Parathyroid adenoma (tissue), 2 donors: ENCODE measurements at regions not wholly inside any gene's neighbourhood (a gene's known extent, or its start where the extent isn't known, plus 50 kb on each side); places are given as distances from the start of the nearest gene placed in this dataset.

ENCODE experiments used
- H2AFZ ChIP-seq: fragments of 300-600 bp; sonication (generic); one replicate; pipeline ENCODE4 v1.7.0; 2017; ENCODE audit warnings: antibody characterized with exemption, mild to moderate bottlenecking
- H3K27ac ChIP-seq: fragments of 300-600 bp; sonication (generic); one replicate; pipeline ENCODE4 v1.7.0; 2017
- H3K27me3 ChIP-seq: fragments of 300-600 bp; sonication (generic); one replicate; pipeline ENCODE4 v1.7.0; 2017; ENCODE audit warnings: low read length; ENCODE audit not compliant: control insufficient read depth, insufficient read depth
- H3K36me3 ChIP-seq: fragments of 300-600 bp; sonication (generic); one replicate; pipeline ENCODE4 v1.7.0; 2017; ENCODE audit warnings: low read length; ENCODE audit not compliant: control insufficient read depth, insufficient read depth
- H3K4me1 ChIP-seq: fragments of 300-600 bp; sonication (generic); one replicate; pipeline ENCODE4 v1.7.0; 2017; ENCODE audit warnings: control low read depth
- H3K4me2 ChIP-seq: fragments of 300-600 bp; sonication (generic); one replicate; pipeline ENCODE4 v1.7.0; 2017; ENCODE audit warnings: low read length
- H3K4me3 ChIP-seq: fragments of 300-600 bp; sonication (generic); one replicate; pipeline ENCODE4 v1.7.0; 2017; ENCODE audit warnings: low read depth, low read length
- H3K79me2 ChIP-seq: fragments of 300-600 bp; sonication (generic); one replicate; pipeline ENCODE4 v1.7.0; 2017; ENCODE audit warnings: control low read depth
- H3K9ac ChIP-seq: fragments of 300-600 bp; sonication (generic); one replicate; pipeline ENCODE4 v1.7.0; 2017; ENCODE audit warnings: mild to moderate bottlenecking
- H3K9me3 ChIP-seq: fragments of 300-600 bp; sonication (generic); one replicate; pipeline ENCODE4 v1.7.0; 2017; ENCODE audit warnings: low read length; ENCODE audit not compliant: control insufficient read depth
- TF ChIP-seq, protein P1 (sequence below): fragments of 300-600 bp; sonication (generic); IDR thresholded peaks from one replicate; pipeline ENCODE4 v1.7.0; 2017; ENCODE audit warnings: antibody characterized with exemption, mild to moderate bottlenecking
- donor health status: primary hyperparathyroidism.

DNA sequence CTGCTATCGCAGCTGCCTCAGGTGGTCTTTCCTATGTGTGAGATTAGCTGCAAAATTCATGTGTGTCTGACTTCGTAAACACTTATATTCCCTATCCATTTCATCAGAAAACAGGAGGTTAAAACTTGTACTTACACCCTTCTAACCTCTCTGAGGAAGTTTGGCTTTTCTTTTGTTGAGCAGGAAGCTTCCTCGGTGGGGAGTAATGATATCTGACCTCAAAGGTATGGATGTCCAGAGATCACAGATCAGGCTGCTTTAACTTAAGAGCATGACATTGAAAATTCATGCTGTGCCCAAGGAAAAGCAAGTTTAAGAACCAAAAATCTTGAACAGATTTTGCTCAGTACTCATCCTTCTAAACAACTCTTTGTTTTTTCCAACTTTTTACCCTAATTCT lies 429.1 kb downstream of the STIM2 start:
- no peaks in the 10 kb centered on the region for H3K36me3 ChIP-seq
- H2AFZ ChIP-seq, result no peak overlapping the region
- no peak overlapping the region for H3K4me3 ChIP-seq
- no peak overlapping the region for H3K9ac ChIP-seq
- H3K9me3 ChIP-seq, result no peaks in the 10 kb centered on the region
- no peak overlapping the region for H3K4me2 ChIP-seq
- H3K79me2 ChIP-seq, result no peaks in the 10 kb centered on the region
- no peaks in the 10 kb centered on the region for H3K27me3 ChIP-seq
- H3K27ac ChIP-seq, result no peak overlapping the region
- TF ChIP-seq, protein P1, sequence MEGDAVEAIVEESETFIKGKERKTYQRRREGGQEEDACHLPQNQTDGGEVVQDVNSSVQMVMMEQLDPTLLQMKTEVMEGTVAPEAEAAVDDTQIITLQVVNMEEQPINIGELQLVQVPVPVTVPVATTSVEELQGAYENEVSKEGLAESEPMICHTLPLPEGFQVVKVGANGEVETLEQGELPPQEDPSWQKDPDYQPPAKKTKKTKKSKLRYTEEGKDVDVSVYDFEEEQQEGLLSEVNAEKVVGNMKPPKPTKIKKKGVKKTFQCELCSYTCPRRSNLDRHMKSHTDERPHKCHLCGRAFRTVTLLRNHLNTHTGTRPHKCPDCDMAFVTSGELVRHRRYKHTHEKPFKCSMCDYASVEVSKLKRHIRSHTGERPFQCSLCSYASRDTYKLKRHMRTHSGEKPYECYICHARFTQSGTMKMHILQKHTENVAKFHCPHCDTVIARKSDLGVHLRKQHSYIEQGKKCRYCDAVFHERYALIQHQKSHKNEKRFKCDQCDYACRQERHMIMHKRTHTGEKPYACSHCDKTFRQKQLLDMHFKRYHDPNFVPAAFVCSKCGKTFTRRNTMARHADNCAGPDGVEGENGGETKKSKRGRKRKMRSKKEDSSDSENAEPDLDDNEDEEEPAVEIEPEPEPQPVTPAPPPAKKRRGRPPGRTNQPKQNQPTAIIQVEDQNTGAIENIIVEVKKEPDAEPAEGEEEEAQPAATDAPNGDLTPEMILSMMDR, result no peak
- no peaks in the 10 kb centered on the region for H3K4me1 ChIP-seq

DNA sequence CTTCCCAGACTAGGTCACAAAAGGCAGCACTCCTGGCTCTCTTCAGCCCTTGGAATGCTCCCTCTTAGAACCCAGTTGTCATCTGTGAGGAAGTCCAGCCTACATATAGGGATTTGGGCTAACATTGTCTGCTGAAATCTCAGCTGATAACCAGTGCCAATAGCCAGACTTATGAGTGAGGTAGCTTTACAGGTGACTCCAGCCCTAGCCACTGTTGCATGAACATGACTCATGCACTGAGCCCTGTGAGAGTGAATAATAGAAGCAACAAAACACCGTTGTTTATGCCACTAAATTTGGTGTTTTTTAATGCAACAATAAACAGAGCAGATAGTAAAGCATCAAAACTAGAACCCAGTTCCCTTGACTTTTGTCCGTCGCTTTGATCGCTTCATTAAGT lies 433.2 kb downstream of the STIM2 start:
- Histone ChIP-seq H3K9ac (no peak overlapping the region), H3K27ac (no peak overlapping the region), H3K79me2 (no peaks in the 10 kb centered on the region), H3K36me3 (no peaks in the 10 kb centered on the region), H3K9me3 (no peaks in the 10 kb centered on the region), H3K4me1 (no peaks in the 10 kb centered on the region), H2AFZ (no peak overlapping the region), H3K4me3 (no peak overlapping the region), H3K27me3 (no peaks in the 10 kb centered on the region), H3K4me2 (no peak overlapping the region)
- TF ChIP-seq, protein P1, result no peak

DNA sequence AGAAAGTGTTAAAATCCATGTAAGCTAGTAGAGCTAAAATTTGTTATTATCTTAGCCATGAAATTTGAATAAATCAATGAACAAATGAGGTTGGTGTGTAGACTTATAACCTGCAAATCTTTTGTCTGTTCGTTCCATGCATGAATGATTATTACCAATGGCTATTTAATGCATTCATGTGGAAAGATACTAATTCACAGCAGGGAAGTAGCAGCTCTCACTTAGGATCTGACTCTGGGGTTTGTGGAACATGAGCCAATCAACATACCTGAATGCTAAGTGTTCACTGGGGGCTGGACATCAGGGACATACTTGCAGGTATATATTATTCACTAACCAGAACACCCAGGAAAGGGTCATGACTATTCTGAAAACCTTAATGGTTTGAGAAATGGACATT lies 444.1 kb downstream of the STIM2 start:
- Histone ChIP-seq H3K27ac (no peak overlapping the region), H3K9ac (no peak overlapping the region), H3K4me2 (no peak overlapping the region), H3K4me3 (no peak overlapping the region), H3K4me1 (no peaks in the 10 kb centered on the region), H3K9me3 (no peaks in the 10 kb centered on the region), H3K79me2 (no peaks in the 10 kb centered on the region), H3K36me3 (no peaks in the 10 kb centered on the region), H2AFZ (no peak overlapping the region), H3K27me3 (no peaks in the 10 kb centered on the region)
- TF ChIP-seq, protein P1, result no peak

DNA sequence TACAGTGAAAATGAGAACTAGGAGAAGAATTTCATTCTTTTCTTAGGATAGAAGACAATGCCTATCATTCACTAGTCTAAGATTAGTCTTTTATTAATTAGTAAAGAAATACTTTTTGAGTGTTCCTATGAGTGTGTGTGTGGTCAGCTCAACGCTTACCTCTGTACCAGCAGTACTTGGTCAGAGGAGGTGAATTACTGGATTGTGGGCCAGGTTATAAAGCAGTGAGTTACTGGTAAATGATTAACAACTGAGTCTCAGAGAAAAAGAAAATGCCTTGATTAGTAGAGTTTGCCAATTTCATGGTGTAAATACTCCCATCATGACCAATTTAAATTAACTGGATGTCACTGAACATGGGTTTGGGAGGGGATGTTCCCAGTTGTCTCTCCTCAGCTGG lies 444.6 kb downstream of the STIM2 start:
- Histone ChIP-seq H3K9ac (no peak overlapping the region), H3K4me3 (no peak overlapping the region), H3K27me3 (no peaks in the 10 kb centered on the region), H3K36me3 (no peaks in the 10 kb centered on the region), H3K4me2 (no peak overlapping the region), H3K79me2 (no peaks in the 10 kb centered on the region), H3K9me3 (no peaks in the 10 kb centered on the region), H2AFZ (no peak overlapping the region), H3K27ac (no peak overlapping the region), H3K4me1 (no peaks in the 10 kb centered on the region)
- TF ChIP-seq, protein P1, result no peak

DNA sequence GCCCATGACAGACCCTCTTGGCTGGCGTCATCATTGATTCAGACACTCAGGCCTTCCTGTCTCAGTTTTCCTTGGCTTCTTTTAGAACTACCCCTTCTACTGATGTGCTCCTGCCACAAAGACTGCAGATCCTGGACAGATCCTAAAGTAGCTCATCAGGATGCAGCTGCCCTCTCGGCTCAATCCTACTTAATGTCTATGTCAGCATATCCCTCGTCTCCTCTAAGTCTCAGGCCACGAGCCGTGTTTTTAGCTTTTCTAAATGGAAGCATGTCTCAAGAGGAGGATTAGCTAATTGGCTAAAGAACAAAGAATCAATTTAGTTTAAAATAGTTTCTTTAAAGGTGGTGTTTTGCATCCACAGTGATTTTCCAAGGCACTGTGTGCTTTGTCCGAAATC lies 447.7 kb downstream of the STIM2 start:
- Histone ChIP-seq H3K9me3 (no peaks in the 10 kb centered on the region), H3K36me3 (no peaks in the 10 kb centered on the region), H3K4me3 (no peak overlapping the region), H3K4me2 (no peak overlapping the region), H3K9ac (no peak overlapping the region), H3K27me3 (no peaks in the 10 kb centered on the region), H3K79me2 (no peaks in the 10 kb centered on the region), H3K27ac (no peak overlapping the region), H3K4me1 (no peaks in the 10 kb centered on the region), H2AFZ (no peak overlapping the region)
- TF ChIP-seq, protein P1, result no peak
